Mesenchymal stem cell (in vitro differentiated cells and primary cell): ENCODE measurements at regions not wholly inside any gene's neighbourhood (a gene's known extent, or its start where the extent isn't known, plus 50 kb on each side); places are given as distances from the start of the nearest gene placed in this dataset.
A peak's percentile ranks its signal among the peaks of the same experiment; 100 is the strongest.

ENCODE experiments used
- DNase-seq: peaks from one replicate; pipeline ENCODE4 v3.0.0-alpha.2; 2013
- H2AFZ ChIP-seq: one replicate; pipeline ENCODE4 v1.6.1; 2013; ENCODE audit warnings: low read depth, mild to moderate bottlenecking, control low read depth, inconsistent platforms, low read length, moderate library complexity
- H2AK5ac ChIP-seq: 2 replicates; pipeline ENCODE4 v1.6.1; 2013; ENCODE audit warnings: low read length, moderate library complexity, mild to moderate bottlenecking, inconsistent platforms; ENCODE audit not compliant: severe bottlenecking
- H2BK120ac ChIP-seq: one replicate; pipeline ENCODE4 v1.6.1; 2013; ENCODE audit warnings: low read depth, mild to moderate bottlenecking, inconsistent platforms, low read length, moderate library complexity
- H2BK12ac ChIP-seq, 2 experiments: one replicate each; pipeline ENCODE4 v1.6.1; 2013; ENCODE audit warnings: inconsistent platforms in 2 of 2, low read length in 2 of 2, mild to moderate bottlenecking in 2 of 2, moderate library complexity in 2 of 2, control low read depth in 1 of 2
- H2BK15ac ChIP-seq: one replicate; pipeline ENCODE4 v1.6.1; 2013; ENCODE audit warnings: mild to moderate bottlenecking, low read depth, inconsistent platforms; ENCODE audit not compliant: poor library complexity, severe bottlenecking
- H2BK5ac ChIP-seq: 2 replicates; pipeline ENCODE4 v1.6.1; 2013; ENCODE audit warnings: low read depth, mild to moderate bottlenecking, low read length, control low read depth, inconsistent platforms; ENCODE audit not compliant: poor library complexity, severe bottlenecking
- H3K14ac ChIP-seq, 2 experiments: one replicate each; pipeline ENCODE4 v1.6.1; 2013; ENCODE audit warnings: inconsistent platforms in 2 of 2, low read length in 2 of 2, control low read depth in 1 of 2, mild to moderate bottlenecking in 1 of 2, moderate library complexity in 1 of 2
- H3K18ac ChIP-seq, 2 experiments: one replicate each; pipeline ENCODE4 v1.6.1; 2013; ENCODE audit warnings: inconsistent platforms in 2 of 2, low read length in 2 of 2, control low read depth in 1 of 2, low read depth in 1 of 2, mild to moderate bottlenecking in 1 of 2
- H3K23ac ChIP-seq, 2 experiments: one replicate each; pipeline ENCODE4 v1.6.1; 2013; ENCODE audit warnings: inconsistent platforms in 2 of 2, low read length in 2 of 2, mild to moderate bottlenecking in 2 of 2, moderate library complexity in 2 of 2, control low read depth in 1 of 2
- H3K27ac ChIP-seq: 2 replicates; pipeline ENCODE4 v1.5.1; 2013; ENCODE audit warnings: mild to moderate bottlenecking, moderate library complexity, low read length, control low read depth, inconsistent platforms; ENCODE audit not compliant: poor library complexity, severe bottlenecking
- H3K27me3 ChIP-seq, 2 experiments: 2 replicates each; pipeline versions ENCODE4 v1.6.1 to v1.7.0; 2013; ENCODE audit warnings: low read length in 2 of 2, mild to moderate bottlenecking in 2 of 2, moderate library complexity in 2 of 2, control low read depth in 1 of 2, inconsistent platforms in 1 of 2; ENCODE audit not compliant: control insufficient read depth in 1 of 2, insufficient read depth in 1 of 2
- H3K36me3 ChIP-seq, 2 experiments: 2 replicates each; pipeline versions ENCODE4 v1.6.1 to v1.7.0; 2013; ENCODE audit warnings: low read length in 2 of 2, control low read depth in 1 of 2, inconsistent platforms in 1 of 2, low read depth in 1 of 2, mild to moderate bottlenecking in 1 of 2; ENCODE audit not compliant: insufficient read depth in 2 of 2, control insufficient read depth in 1 of 2
- H3K4ac ChIP-seq, 2 experiments: one replicate each; pipeline ENCODE4 v1.6.1; 2013; ENCODE audit warnings: inconsistent platforms in 2 of 2, low read length in 2 of 2, mild to moderate bottlenecking in 2 of 2, moderate library complexity in 2 of 2, control low read depth in 1 of 2, low read depth in 1 of 2
- H3K4me1 ChIP-seq: 2 replicates; pipeline ENCODE4 v1.6.1; 2013; ENCODE audit warnings: low read depth, low read length, control low read depth; ENCODE audit not compliant: control insufficient read depth, insufficient read depth
- H3K4me2 ChIP-seq: 2 replicates; pipeline ENCODE4 v1.6.1; 2013; ENCODE audit warnings: low read length, mild to moderate bottlenecking, inconsistent platforms; ENCODE audit not compliant: poor library complexity, severe bottlenecking
- H3K4me3 ChIP-seq, 2 experiments: 2 replicates each; pipeline versions ENCODE4 v1.5.1 to v1.7.0; 2013; ENCODE audit warnings: low read length in 2 of 2, mild to moderate bottlenecking in 2 of 2, control low read depth in 1 of 2, low read depth in 1 of 2; ENCODE audit not compliant: insufficient read depth in 1 of 2
- H3K79me1 ChIP-seq: replicated peaks from 2 replicates; pipeline ENCODE4 v1.6.1; 2013; ENCODE audit warnings: mild to moderate bottlenecking, control low read depth, low read length, inconsistent platforms; ENCODE audit not compliant: poor library complexity, severe bottlenecking
- H3K9ac ChIP-seq: 2 replicates; pipeline ENCODE4 v1.7.0; 2013; ENCODE audit warnings: mild to moderate bottlenecking, low read length, moderate library complexity
- H3K9me3 ChIP-seq: 2 replicates; pipeline ENCODE4 v1.7.0; 2013; ENCODE audit warnings: mild to moderate bottlenecking, low read length; ENCODE audit not compliant: control insufficient read depth
- H4K8ac ChIP-seq: one replicate; pipeline ENCODE4 v1.6.1; 2013; ENCODE audit warnings: inconsistent platforms, mild to moderate bottlenecking, low read length, moderate library complexity
- H4K91ac ChIP-seq: one replicate; pipeline ENCODE4 v1.6.1; 2013; ENCODE audit warnings: mild to moderate bottlenecking, low read length, inconsistent platforms
- WGBS: methylation state at CpG from one replicate; pipeline ENCODE4 v1.1.7; 2013; ENCODE audit warnings: mixed read lengths; 5-methylcytosine and 5-hydroxymethylcytosine counted together

DNA sequence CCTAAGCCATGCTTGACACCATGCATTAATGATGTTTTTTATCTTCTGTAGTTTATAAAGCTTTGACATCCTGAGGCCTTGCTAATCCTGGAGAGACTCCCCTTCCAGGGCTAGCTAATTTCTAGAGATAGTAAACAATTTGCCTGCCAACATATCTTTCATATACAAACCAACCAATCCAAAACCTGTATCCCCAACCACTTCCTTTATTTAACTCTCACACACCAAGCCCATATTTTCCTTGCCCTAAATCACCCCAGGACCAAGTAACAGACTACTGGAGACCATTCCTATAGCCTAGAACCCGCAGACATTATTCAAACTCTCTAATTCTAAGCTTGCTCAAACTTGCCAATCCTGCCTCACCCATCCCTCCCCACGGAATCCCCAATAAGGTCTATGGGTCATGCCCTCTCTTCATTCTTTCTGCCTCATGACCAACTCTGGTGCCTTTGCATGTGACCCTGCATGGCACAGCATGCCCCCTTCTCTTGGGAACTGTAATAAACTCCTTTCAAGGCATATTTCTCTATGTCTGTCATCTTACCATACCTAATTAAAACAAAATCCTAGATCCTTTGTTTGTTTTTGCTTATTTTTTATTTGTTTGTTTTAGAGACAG lies 116.6 kb upstream of the CACUL1 start:
- Histone ChIP-seq H2BK120ac (no peak overlapping the region), H4K91ac (no peak overlapping the region), H3K23ac (no peak overlapping the region), H2BK15ac (no peak overlapping the region), H2BK12ac (no peak overlapping the region), H3K27me3 (peaks cover 0 to 3% of the 10 kb centered on the region in 2 experiments), H2BK5ac (no peak overlapping the region), H3K4me1 (peaks cover 3% of the 10 kb centered on the region), H4K8ac (no peak overlapping the region), H3K4me3 (no peak overlapping the region), H3K4ac (no peak overlapping the region), H3K18ac (no peak overlapping the region), H3K9ac (no peak overlapping the region), H3K36me3 (no peaks in the 10 kb centered on the region), H3K79me1 (no peaks in the 10 kb centered on the region), H3K27ac (no peak overlapping the region), H3K14ac (no peak overlapping the region), H2AFZ (no peak overlapping the region), H2AK5ac (no peak overlapping the region), H3K4me2 (no peak overlapping the region), H3K9me3 (no peaks in the 10 kb centered on the region)
- DNase-seq: no peak
- 66% methylated on average over 2 of the region's 2 CpGs for WGBS

DNA sequence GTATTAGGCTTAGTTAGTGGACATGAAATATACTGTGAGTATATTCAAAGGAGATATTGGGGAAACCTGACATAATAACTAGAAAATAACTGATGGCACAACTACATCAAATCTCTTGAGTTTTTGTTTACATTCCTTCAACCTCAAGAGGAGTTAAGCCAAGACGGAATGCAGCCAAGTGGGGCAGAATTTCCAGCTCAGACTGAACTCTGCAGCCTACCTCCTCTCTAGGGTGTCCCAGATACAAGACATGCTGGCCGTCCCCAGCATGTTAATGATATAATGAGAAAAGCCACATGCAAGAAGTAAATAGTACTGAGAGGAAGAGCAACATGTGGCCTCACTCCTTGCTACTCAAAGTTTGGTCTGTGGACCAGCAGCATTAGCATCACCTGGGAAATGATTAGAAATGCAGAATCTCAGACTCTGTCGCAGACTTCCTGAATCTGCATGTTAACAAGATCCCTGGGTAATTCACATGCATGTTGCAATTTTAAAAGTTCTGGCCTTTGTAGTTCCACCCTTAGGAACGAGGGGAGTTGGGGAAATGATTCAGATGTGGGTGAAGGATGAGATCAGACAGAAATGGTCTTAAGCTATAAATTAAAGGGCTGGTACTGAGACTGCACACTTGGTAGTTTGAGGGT lies 118.4 kb upstream of the CACUL1 start:
- peaks cover 3% of the 10 kb centered on the region for H3K4me1 ChIP-seq
- H3K36me3 ChIP-seq: no peaks in the 10 kb centered on the region
- no peak overlapping the region for H3K9ac ChIP-seq
- H3K4me3 ChIP-seq: no peak overlapping the region
- H4K91ac ChIP-seq: no peak overlapping the region
- 21% methylated on average over 4 of the region's 4 CpGs for WGBS
- no peak overlapping the region for H2BK15ac ChIP-seq
- no peak overlapping the region for H3K4ac ChIP-seq
- no peaks in the 10 kb centered on the region for H3K27me3 ChIP-seq
- H2BK5ac ChIP-seq: no peak overlapping the region
- no peak overlapping the region for H3K27ac ChIP-seq
- H2BK12ac ChIP-seq: no peak overlapping the region
- no peak overlapping the region for H3K4me2 ChIP-seq
- H2AFZ ChIP-seq: no peak overlapping the region
- DNase-seq: peak; percentile 44
- H4K8ac ChIP-seq: no peak overlapping the region
- no peak overlapping the region for H3K18ac ChIP-seq
- H2AK5ac ChIP-seq: no peak overlapping the region
- H3K9me3 ChIP-seq: no peaks in the 10 kb centered on the region
- no peak overlapping the region for H2BK120ac ChIP-seq
- no peak overlapping the region for H3K23ac ChIP-seq
- no peak overlapping the region for H3K14ac ChIP-seq
- H3K79me1 ChIP-seq: no peaks in the 10 kb centered on the region

DNA sequence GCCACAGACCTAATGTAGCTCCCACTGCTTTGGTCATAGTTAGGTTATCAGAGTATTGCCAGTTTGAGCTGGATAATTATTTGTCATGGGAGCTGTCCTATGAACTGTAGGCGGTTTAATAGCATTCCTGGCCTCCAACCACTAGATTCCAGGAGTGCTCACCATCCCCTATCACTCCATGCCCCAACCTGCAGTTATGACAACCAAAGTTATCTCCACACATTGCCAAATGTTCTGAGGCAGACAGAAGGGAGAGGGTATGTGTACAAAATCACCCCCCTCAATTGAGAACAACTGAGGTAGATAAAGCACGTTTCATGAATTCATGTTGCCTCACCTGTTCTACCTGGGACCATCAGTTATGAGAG lies 119.0 kb upstream of the CACUL1 start:
- Histone ChIP-seq H3K4me1 (peaks cover 3% of the 10 kb centered on the region), H2AK5ac (no peak overlapping the region), H3K14ac (no peak overlapping the region), H3K9me3 (no peaks in the 10 kb centered on the region), H3K27me3 (no peaks in the 10 kb centered on the region), H3K4me2 (no peak overlapping the region), H4K8ac (no peak overlapping the region), H4K91ac (no peak overlapping the region), H3K4me3 (no peak overlapping the region), H2BK120ac (no peak overlapping the region), H3K23ac (no peak overlapping the region), H3K4ac (no peak overlapping the region), H2BK5ac (no peak overlapping the region), H3K18ac (no peak overlapping the region), H2BK12ac (no peak overlapping the region), H3K27ac (no peak overlapping the region), H3K79me1 (no peaks in the 10 kb centered on the region), H3K36me3 (no peaks in the 10 kb centered on the region), H3K9ac (no peak overlapping the region), H2BK15ac (no peak overlapping the region), H2AFZ (no peak overlapping the region)
- DNase-seq: no peak
- WGBS: 89% methylated on average over 1 of the region's 2 CpGs

DNA sequence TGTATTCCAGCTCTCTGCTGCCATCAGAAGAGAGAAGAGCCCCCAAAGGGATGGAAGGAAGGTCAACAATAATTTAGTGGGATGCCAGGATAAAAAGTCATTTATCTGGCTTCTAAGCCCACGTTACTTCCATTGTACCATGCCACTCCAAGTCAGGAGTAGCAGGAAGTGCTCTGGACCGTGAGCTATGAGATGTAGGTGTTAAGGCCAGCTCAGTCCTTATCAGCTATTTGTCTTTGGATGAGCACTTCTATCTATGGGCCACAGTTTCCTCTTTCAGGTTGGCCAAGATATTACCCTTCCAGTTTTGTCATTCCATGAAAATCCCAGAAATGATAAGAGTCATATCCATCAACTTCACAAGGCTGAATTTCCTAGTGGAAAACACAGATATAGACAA lies 119.4 kb upstream of the CACUL1 start:
- Histone ChIP-seq H3K9ac (no peak overlapping the region), H2BK12ac (no peak overlapping the region), H3K18ac (no peak overlapping the region), H3K4me3 (no peak overlapping the region), H3K4me2 (no peak overlapping the region), H4K91ac (no peak overlapping the region), H3K27ac (no peak overlapping the region), H3K27me3 (no peaks in the 10 kb centered on the region), H3K4ac (no peak overlapping the region), H3K79me1 (no peaks in the 10 kb centered on the region), H4K8ac (no peak overlapping the region), H2AFZ (no peak overlapping the region), H3K9me3 (no peaks in the 10 kb centered on the region), H3K4me1 (peaks cover 3% of the 10 kb centered on the region), H2AK5ac (no peak overlapping the region), H3K36me3 (no peaks in the 10 kb centered on the region), H3K23ac (no peak overlapping the region), H3K14ac (no peak overlapping the region), H2BK5ac (no peak overlapping the region), H2BK15ac (no peak overlapping the region), H2BK120ac (no peak overlapping the region)
- WGBS: 84% methylated on average over 2 of the region's 2 CpGs
- DNase-seq: no peak
